GM21528 (cell line): ENCODE measurements at regions not wholly inside any gene's neighbourhood (a gene's known extent, or its start where the extent isn't known, plus 50 kb on each side); places are given as distances from the start of the nearest gene placed in this dataset.

Source experiments
- ATAC-seq: cut with Tn5 transposase; IDR thresholded peaks from one replicate; pipeline ENCODE4 v1.9.1; 2021; ENCODE audit warnings: mild to moderate bottlenecking, moderate library complexity; ENCODE audit not compliant: unreplicated experiment, low FRiP score

GRCh38 chr12:93010461-93010860 lies 81.4 kb upstream of the EEA1 start:
- no peak for ATAC-seq

GRCh38 chr12:93011100-93011499 lies 82.0 kb upstream of the EEA1 start:
- ATAC-seq = no peak

- ATAC-seq = no peak
Measured at GRCh38 chr12:93015871-93016751, 87.0 kb upstream of the EEA1 start.

GRCh38 chr12:93016752-93017350 lies 87.8 kb upstream of the EEA1 start:
- no peak for ATAC-seq

- ATAC-seq = no peak
Measured at GRCh38 chr12:93018610-93019009, 89.5 kb upstream of the EEA1 start.

GRCh38 chr12:93019212-93019927 lies 90.3 kb upstream of the EEA1 start:
- no peak for ATAC-seq

GRCh38 chr12:93019975-93020630 lies 91.0 kb upstream of the EEA1 start:
- ATAC-seq = no peak

GRCh38 chr12:93020631-93021597 lies 91.8 kb upstream of the EEA1 start:
- no peak for ATAC-seq

- no peak for ATAC-seq
Measured at GRCh38 chr12:93022603-93023340, 93.7 kb upstream of the EEA1 start.

GRCh38 chr12:93025145-93026103 lies 96.3 kb upstream of the EEA1 start:
- ATAC-seq = no peak

GRCh38 chr12:93027041-93027440 lies 97.9 kb upstream of the EEA1 start:
- ATAC-seq = no peak

GRCh38 chr12:93029091-93029490 lies 100.0 kb upstream of the EEA1 start:
- no peak for ATAC-seq

- ATAC-seq = no peak
Measured at GRCh38 chr12:93031028-93031427, 101.9 kb upstream of the EEA1 start.

GRCh38 chr12:93032758-93033157 lies 103.7 kb upstream of the EEA1 start:
- no peak for ATAC-seq

GRCh38 chr12:93033948-93034347 lies 104.9 kb upstream of the EEA1 start:
- no peak for ATAC-seq

- no peak for ATAC-seq
Measured at GRCh38 chr12:93039062-93039461, 110.0 kb upstream of the EEA1 start.

- ATAC-seq = no peak
Measured at GRCh38 chr12:93039930-93040329, 110.8 kb upstream of the EEA1 start.

GRCh38 chr12:93040367-93040766 lies 111.3 kb upstream of the EEA1 start:
- ATAC-seq = no peak
